Cardiac muscle cell (in vitro differentiated cells and primary cell): ENCODE measurements at regions not wholly inside any gene's neighbourhood (a gene's known extent, or its start where the extent isn't known, plus 50 kb on each side); places are given as distances from the start of the nearest gene placed in this dataset.

Experiments
- DNase-seq, 2 donors: peaks; one replicate each; pipeline versions ENCODE4 v3.0.0 to v3.0.0-alpha.2; 2010 to 2017; ENCODE audit warnings: low read depth in 1 of 2, low spot score in 1 of 2
- H3K27ac ChIP-seq: fragments of 200-600 bp; sonication (generic); 2 replicates; pipeline ENCODE4 v1.5.1; 2016
- H3K27me3 ChIP-seq: fragments of 200-600 bp; sonication (generic); 2 replicates; pipeline ENCODE4 v1.6.0; 2016; ENCODE audit warnings: control low read depth
- H3K36me3 ChIP-seq: fragments of 200-600 bp; sonication (generic); 2 replicates; pipeline ENCODE4 v1.5.1; 2016; ENCODE audit warnings: control low read depth
- H3K4me1 ChIP-seq: fragments of 200-600 bp; sonication (generic); 2 replicates; pipeline ENCODE4 v1.8.1; 2017; ENCODE audit warnings: low read depth, mild to moderate bottlenecking, mixed run types
- H3K4me3 ChIP-seq: fragments of 200-600 bp; sonication (generic); 2 replicates; pipeline ENCODE4 v1.5.1; 2016; ENCODE audit warnings: mild to moderate bottlenecking
- H3K9me3 ChIP-seq: fragments of 200-600 bp; sonication (generic); 2 replicates; pipeline ENCODE4 v1.5.1; 2017; ENCODE audit warnings: low read depth, mild to moderate bottlenecking, control low read depth
- TF ChIP-seq, protein P1 (sequence below): IDR thresholded peaks from 2 replicates; pipeline ENCODE4 v1.5.1; 2012; ENCODE audit warnings: low read depth, mild to moderate bottlenecking, low read length

DNA sequence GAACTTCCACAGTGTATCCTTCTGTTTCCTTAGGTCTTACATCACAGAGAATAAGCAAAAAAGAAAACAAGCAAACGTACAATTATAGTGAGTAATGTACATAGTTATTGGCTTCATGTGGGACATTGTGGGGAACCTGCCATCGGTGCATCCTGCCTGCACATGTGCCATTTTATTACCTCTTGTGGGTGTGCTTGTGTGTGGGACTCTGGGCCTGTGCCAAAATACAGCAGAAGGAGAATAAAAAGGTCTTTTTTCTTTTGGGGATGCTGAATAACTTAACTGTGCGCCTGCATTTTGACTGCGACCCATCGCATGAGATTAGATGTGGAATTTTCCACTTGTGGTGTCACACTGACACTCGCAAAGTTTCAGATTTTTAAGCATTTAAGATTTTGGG is 169.6 kb upstream of the DCBLD2 start:
- no peaks in the 10 kb centered on the region for H3K4me1 ChIP-seq
- TF ChIP-seq, protein P1, sequence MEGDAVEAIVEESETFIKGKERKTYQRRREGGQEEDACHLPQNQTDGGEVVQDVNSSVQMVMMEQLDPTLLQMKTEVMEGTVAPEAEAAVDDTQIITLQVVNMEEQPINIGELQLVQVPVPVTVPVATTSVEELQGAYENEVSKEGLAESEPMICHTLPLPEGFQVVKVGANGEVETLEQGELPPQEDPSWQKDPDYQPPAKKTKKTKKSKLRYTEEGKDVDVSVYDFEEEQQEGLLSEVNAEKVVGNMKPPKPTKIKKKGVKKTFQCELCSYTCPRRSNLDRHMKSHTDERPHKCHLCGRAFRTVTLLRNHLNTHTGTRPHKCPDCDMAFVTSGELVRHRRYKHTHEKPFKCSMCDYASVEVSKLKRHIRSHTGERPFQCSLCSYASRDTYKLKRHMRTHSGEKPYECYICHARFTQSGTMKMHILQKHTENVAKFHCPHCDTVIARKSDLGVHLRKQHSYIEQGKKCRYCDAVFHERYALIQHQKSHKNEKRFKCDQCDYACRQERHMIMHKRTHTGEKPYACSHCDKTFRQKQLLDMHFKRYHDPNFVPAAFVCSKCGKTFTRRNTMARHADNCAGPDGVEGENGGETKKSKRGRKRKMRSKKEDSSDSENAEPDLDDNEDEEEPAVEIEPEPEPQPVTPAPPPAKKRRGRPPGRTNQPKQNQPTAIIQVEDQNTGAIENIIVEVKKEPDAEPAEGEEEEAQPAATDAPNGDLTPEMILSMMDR = no peak
- no peaks in the 10 kb centered on the region for H3K36me3 ChIP-seq
- no peaks in the 10 kb centered on the region for H3K27me3 ChIP-seq
- no peak overlapping the region for H3K4me3 ChIP-seq
- H3K27ac ChIP-seq = no peak overlapping the region
- DNase-seq = no peak
- no peaks in the 10 kb centered on the region for H3K9me3 ChIP-seq

DNA sequence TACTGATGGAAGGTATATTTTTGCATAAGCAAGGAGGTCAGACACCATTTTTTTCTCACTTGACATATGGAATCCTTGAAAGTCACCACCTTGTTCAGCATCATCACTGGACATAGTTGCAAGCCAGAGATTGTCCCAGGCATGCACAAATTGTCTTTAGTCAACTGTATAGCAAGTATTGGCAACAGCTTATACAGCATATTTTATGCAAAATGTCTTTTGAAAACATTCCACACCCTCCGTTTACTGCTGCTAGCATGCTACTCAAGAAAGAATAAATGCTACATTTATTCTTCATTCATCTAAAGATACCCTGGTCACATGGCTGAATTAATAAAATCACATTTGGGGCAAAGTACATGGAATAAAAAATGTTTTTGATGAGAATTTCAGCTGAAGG is 168.5 kb upstream of the DCBLD2 start:
- TF ChIP-seq, protein P1 = no peak
- Histone ChIP-seq H3K36me3 (no peaks in the 10 kb centered on the region), H3K9me3 (no peaks in the 10 kb centered on the region), H3K27me3 (no peaks in the 10 kb centered on the region), H3K27ac (no peak overlapping the region), H3K4me3 (no peak overlapping the region), H3K4me1 (no peaks in the 10 kb centered on the region)
- DNase-seq = no peak

DNA sequence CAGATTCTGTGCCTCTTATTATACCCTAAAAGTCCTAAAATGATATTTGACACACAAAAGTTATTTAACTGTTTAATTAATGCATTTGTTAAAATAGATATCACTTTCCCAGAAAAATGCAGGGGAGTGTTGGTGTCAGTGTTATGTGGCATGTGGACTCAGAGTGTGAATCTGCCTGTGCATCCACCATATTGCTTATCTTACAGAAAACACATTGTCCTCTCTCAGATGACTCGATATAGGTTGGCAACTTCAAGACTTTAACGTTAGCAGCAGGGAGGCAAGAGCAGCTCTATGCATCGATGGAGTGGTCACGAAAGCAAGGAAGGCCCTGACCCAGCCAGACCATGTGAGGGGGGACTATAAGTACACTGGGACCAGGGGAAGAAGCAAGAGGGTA is 165.4 kb upstream of the DCBLD2 start:
- H3K4me1 ChIP-seq = no peaks in the 10 kb centered on the region
- no peaks in the 10 kb centered on the region for H3K36me3 ChIP-seq
- no peaks in the 10 kb centered on the region for H3K9me3 ChIP-seq
- no peak overlapping the region for H3K27ac ChIP-seq
- TF ChIP-seq, protein P1 = no peak
- no peak overlapping the region for H3K4me3 ChIP-seq
- H3K27me3 ChIP-seq = no peaks in the 10 kb centered on the region
- no peak for DNase-seq

DNA sequence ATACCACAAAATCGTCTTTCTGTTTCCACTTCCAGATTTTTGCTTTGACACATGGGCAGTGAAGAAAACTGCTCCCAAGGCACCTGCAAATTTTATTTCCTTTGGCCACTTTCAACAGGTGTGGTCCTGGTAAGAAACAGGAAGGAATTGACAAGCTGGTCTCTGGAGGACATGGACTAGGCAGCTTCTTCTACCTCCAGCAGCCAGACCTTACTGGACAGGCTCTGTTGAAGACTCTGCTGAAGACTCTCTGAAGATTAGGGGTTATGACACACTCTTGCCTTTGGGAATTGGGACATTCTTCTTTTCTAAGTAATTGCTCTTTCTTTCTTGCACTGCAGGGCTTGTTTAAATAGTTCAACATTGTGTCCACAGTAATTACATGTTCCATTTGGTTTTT is 147.7 kb upstream of the DCBLD2 start:
- Histone ChIP-seq H3K27ac (no peak overlapping the region), H3K27me3 (no peaks in the 10 kb centered on the region), H3K36me3 (no peaks in the 10 kb centered on the region), H3K9me3 (no peaks in the 10 kb centered on the region), H3K4me3 (no peak overlapping the region), H3K4me1 (no peaks in the 10 kb centered on the region)
- DNase-seq = no peak
- TF ChIP-seq, protein P1 = no peak

DNA sequence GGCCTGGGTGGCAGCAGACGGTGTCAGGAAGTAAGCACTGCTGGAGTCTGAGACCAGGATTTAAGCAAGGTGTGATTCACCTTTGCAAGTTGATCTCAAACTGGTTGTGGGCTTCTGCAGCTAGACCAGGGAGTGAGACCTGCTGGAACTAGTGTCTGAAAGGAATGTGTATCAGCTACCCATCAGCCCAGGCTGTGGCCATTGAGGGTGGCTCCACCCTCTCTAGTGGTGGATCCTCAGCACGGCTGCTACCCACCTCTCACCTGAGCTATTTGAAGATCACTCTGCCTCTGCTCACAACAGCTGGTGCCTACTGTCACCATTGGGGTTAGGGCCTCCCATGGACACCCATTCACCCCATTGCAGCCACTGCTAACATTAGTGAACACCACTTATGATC is 140.3 kb upstream of the DCBLD2 start:
- Histone ChIP-seq H3K4me3 (no peak overlapping the region), H3K9me3 (no peaks in the 10 kb centered on the region), H3K4me1 (no peaks in the 10 kb centered on the region), H3K36me3 (no peaks in the 10 kb centered on the region), H3K27me3 (no peaks in the 10 kb centered on the region), H3K27ac (no peak overlapping the region)
- no peak for DNase-seq
- TF ChIP-seq, protein P1 = no peak

DNA sequence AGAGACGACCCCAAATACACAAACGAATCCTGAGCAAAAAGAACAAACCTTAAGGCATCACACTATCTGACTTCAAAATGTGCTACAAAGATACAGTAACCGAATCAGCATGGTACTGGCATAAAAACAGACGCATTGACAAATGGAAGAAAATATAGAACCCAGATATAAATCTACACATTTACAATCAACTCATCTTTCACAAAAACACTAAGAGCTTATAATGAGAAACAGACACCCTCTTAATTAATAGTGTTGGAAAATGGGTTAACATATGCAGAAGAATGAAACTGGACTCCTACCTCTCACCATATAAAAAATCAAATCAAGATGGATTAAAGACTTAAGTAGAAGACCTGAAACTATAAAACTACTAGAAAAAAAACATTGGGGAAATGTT is 130.3 kb upstream of the DCBLD2 start:
- no peaks in the 10 kb centered on the region for H3K27me3 ChIP-seq
- DNase-seq = no peak
- TF ChIP-seq, protein P1 = no peak
- H3K27ac ChIP-seq = no peak overlapping the region
- no peak overlapping the region for H3K4me3 ChIP-seq
- H3K36me3 ChIP-seq = no peaks in the 10 kb centered on the region
- no peaks in the 10 kb centered on the region for H3K9me3 ChIP-seq
- no peaks in the 10 kb centered on the region for H3K4me1 ChIP-seq
